GM12865 (cell line): ENCODE measurements at regions not wholly inside any gene's neighbourhood (a gene's known extent, or its start where the extent isn't known, plus 50 kb on each side); places are given as distances from the start of the nearest gene placed in this dataset.

Experiments
- DNase-seq: peaks from one replicate; pipeline ENCODE4 v3.0.0; 2010; ENCODE audit warnings: low read depth
- H3K4me3 ChIP-seq: 2 replicates; pipeline ENCODE4 v1.5.1; 2011; ENCODE audit warnings: mild to moderate bottlenecking, low read depth, low read length, control low read depth
- TF ChIP-seq, protein P1 (sequence below): IDR thresholded peaks from 2 replicates; pipeline ENCODE4 v1.5.1; 2011; ENCODE audit warnings: low read length, control low read depth, low read depth, inconsistent platforms; ENCODE audit not compliant: insufficient read depth; ENCODE audit errors: missing control alignments

DNA sequence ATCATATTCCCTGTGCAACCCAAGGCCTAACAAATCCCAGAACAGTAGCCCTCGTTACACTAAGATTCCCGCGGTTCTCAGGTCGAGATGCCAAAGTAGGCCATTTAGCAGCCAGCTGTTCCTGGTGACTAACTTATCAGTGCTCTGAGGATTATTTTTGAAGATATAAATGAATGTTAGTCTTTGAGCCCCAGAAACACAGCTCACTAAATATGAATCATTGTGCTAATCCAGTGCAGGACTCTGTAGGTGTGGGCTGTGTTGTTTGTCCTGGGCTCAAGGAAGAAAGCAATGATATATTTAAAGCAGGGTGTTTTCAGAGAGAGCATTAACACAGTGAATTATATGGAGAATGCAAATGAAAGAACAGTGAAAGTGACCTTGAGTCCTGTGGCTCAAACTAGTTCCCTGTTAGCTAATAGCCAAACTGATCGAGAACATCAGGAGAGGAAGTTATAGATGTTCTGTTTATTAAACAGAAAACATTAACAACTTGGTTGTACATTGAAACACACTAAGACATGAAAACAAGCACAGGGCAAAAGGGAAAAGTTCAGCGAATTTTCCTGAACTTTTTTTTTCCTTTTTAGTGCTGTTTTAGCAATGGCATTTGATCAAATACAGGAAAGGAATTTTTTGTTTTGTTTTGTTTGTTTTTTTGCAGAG is 228.3 kb downstream of the RNF152 start:
- no peak overlapping the region for H3K4me3 ChIP-seq
- TF ChIP-seq, protein P1, sequence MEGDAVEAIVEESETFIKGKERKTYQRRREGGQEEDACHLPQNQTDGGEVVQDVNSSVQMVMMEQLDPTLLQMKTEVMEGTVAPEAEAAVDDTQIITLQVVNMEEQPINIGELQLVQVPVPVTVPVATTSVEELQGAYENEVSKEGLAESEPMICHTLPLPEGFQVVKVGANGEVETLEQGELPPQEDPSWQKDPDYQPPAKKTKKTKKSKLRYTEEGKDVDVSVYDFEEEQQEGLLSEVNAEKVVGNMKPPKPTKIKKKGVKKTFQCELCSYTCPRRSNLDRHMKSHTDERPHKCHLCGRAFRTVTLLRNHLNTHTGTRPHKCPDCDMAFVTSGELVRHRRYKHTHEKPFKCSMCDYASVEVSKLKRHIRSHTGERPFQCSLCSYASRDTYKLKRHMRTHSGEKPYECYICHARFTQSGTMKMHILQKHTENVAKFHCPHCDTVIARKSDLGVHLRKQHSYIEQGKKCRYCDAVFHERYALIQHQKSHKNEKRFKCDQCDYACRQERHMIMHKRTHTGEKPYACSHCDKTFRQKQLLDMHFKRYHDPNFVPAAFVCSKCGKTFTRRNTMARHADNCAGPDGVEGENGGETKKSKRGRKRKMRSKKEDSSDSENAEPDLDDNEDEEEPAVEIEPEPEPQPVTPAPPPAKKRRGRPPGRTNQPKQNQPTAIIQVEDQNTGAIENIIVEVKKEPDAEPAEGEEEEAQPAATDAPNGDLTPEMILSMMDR, result no peak
- no peak for DNase-seq

DNA sequence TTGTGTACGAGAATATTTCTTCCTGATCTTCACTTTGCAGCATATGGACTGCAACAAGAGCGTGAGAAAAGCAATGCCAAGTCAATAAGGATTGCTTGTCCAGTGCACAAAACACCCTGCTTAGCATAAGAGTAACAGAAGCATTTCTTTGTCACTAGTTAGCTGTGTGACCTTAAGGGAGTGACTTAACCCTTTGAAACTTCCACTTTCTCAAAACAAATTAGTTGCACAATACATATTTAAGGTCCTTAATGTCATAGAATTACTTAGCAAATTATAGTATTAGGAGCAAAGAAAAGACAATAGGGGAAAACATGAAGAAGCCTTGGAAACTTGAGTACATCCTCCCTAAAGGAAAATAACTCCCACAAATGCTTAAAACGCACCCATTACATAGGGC is 230.1 kb downstream of the RNF152 start:
- H3K4me3 ChIP-seq, result no peak overlapping the region
- no peak for DNase-seq
- TF ChIP-seq, protein P1, result no peak

DNA sequence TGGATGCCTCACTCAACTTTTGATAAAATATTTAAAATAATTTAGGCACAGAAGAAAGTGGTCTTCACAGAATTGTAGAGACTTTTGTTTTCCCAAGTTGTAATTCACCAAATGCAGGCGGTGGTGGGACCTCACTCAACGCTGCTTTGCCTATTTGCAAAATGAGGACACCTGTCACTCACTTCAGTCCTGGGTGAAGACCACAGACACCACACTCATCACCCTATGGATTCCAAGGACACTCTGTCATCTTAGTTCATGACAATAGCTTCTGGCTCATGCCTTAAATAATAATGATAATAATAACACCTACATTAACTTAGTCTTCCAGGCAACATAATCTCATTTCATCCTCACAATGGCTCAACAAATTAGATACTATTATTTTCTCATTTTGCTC is 234.4 kb downstream of the RNF152 start:
- TF ChIP-seq, protein P1, result no peak
- H3K4me3 ChIP-seq, result no peak overlapping the region
- DNase-seq, result no peak

DNA sequence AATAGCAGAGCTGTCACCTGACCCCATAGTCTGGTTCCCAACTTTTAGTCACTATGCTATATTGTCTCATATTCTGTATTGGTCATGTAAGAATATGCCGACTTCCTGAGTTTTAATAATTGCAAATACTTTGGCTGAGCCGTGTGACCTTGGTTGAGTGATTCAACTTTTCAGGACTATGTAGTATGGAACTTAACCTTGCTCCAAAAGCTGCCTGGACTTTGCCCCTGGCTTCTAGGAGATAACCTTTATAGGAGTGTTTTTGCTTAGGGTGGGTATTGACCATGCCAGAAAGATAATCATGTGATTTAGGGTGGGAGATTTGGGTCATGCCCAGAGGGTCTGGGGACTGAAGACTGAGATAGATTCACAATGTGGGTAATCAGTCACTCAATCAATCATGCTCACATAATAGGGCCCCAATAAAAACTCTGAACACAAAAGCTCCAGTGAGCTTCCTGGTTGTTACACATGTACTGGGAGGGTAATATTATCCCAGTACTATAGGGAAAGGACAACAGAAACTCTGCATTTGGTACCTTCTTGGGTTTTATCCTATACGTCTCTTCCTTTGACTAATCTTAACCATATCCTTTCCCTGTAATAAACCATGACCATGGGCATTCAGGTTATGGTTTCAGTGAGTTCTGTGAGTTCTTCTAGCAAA is 235.6 kb downstream of the RNF152 start:
- DNase-seq, result no peak
- no peak overlapping the region for H3K4me3 ChIP-seq
- TF ChIP-seq, protein P1, result no peak

DNA sequence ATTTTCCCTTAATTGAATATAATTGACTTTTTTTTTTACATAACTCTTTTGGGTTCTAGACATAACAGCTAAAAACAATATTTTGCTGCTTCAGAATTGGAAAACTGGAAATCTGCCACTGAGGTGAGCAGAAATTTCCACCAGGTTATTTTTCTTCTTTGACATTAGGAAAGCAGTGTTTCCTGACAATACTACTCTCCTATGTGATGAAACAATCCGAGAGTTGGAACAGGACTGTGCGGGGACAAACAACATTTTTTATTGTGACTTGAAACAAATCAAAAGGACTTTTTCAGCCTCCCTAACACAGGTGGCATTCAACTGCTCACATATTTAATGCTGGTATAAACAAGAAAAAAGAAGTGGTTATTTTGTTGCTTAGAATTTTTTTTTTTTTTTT is 237.2 kb downstream of the RNF152 start:
- DNase-seq, result no peak
- H3K4me3 ChIP-seq, result no peak overlapping the region
- TF ChIP-seq, protein P1, result no peak

DNA sequence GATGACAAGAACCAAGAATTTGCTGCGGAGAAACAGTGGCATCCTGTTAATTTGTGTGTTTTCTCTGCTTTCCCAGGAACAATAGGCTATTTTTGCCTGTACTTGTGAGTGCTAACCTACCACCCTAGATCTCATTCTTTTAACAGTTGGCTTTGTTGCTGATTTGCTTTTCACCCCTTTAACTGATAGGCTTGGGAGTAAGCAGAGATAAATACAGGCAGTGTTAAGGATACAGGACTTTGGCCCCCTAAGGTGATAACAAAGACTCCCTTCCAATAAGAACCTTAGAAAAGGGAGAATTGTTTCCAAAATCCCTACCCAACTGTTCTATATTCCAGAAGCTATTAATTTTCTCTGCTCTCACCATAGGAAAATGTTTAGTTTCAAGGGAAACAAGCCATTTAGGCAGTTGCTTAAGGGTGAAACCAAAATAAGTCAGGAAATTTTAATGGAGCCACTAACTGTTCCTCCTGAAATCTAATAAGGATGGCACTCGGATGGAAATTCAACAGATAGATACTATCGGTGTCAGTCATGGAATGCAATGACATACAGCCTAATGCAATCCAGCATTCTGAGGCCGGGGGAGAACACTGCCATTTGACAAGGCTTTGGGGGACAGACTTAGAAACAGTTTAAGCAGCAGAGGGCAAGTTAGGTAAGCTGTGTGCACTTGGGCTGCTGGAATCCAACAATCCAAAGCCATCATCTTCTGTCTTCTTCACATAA is 238.8 kb downstream of the RNF152 start:
- no peak overlapping the region for H3K4me3 ChIP-seq
- TF ChIP-seq, protein P1, result no peak
- no peak for DNase-seq

DNA sequence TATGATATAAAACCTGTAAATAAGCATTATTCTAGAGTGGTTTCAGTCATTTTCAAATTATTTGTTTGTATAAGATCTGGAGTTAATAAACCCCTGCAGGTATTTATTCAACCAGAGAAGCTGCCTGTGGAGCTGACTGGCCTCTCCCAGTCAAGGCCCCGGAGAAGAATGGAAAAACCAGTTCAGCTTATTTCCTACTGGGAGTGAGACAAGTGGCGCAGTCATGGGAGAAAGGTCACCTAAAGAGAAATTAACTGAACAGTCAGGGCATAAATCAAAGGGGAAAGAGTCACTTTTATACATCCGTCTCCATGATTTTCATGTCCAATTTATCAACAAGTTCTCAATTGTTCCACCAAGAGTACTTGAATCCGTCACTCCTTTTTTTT is 240.9 kb downstream of the RNF152 start:
- no peak overlapping the region for H3K4me3 ChIP-seq
- no peak for DNase-seq
- TF ChIP-seq, protein P1, result no peak
